Left hindlimb (tissue), 1 donor: ENCODE measurements at regions not wholly inside any gene's neighbourhood (a gene's known extent, or its start where the extent isn't known, plus 50 kb on each side); places are given as distances from the start of the nearest gene placed in this dataset.
"Not testable (repeated sequence)": the region's sequence is repeated elsewhere in the genome, so short reads cannot be mapped to it uniquely, and the experiment has no call there.

Source experiments
- DNase-seq: peaks from one replicate; pipeline ENCODE4 v3.0.0-alpha.2; 2018

DNA sequence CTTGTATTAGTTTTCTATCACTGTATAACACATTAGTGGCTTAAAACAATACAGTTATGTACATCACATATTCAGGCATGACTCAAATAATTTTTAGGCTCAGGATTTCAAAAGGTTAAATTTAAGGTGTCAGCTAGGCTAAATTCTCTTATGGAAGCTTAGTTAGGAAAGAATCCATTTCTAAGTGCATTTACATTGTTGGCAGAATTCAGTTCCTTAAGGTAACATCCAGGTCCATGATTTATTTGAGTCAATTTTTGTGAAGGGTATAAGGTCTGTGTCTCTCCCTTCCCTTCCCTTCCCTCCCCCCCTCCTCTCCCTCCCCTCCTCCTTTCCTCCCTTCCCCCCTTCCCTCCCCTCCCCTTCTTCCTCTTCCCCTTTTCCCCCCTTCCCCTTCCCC lies 399.0 kb upstream of the CNTN5 start:
- DNase-seq, result no peak

DNA sequence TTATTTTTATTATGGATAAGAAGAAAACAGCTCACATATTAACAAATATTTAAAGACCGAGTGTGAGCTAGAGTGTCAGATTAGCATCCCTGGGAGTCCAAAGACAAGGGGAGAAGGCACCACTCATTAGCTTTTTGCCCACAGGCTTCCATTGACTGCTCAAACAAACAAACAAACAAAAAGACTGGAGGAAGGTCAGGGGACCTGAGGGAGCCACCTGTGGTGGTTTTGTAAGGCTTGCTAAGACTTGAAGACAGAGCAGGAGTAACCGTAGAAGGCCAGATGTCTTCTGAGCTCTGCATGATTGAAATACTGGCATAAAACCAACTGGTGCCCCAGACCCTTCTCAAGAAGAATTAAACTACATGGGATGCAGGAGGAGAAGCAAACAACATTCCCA lies 395.2 kb upstream of the CNTN5 start:
- DNase-seq, result no peak

DNA sequence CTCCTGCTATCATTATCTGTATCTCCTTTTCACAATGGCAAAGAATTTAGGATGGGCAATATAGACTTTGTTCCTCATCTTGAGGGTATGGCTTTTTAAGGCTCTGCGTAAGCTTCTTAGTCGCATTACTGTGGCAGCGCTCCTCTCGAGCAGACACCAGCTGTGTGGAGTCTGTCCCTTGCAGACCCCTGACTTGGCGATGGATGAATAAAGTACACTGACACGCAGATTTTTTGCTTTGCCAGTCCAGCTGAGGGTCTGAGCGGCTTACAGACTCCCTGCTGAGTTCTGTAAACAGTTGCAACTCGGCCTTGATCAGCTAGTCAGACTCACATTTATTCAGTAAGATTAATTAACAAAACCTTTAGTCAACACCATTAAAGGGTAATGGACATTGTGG lies 390.0 kb upstream of the CNTN5 start:
- DNase-seq, result no peak

DNA sequence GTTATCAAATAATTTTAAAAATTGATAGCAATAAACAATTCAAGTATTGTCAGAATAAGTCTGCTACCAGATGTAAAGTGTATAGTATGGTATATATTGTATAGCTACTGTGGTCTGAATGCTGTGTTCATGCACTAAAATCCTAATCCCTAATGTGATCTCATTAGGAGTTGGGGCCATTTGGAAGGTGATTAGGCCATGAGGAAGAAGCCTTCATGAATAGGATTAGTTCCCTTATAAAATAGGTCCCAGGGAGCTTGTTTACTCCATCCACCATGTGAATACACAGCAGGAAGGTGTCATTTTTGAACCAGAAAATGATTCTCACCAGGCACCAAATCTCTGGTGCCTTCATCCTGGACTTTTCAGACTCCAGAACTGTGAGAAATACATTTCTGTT lies 363.0 kb upstream of the CNTN5 start:
- no peak for DNase-seq

DNA sequence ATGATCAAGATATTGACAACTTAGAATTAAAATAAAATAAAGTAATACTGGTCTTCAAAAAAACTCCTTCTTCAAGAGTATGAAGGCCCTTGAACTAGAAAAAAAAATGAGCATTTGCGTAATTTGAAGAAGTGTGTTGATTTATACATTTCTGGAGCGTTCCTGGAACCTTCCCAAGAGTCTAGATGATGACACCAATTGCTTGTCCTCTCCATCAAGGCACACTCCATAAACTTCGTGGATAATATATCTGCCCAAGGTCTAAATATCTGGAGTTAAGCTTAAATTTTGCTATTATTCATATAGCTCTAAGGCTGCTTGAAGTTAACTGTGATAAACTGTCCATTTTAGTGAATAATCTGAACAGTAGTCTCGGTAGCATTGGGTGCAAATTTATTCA lies 361.3 kb upstream of the CNTN5 start:
- DNase-seq, result no peak

DNA sequence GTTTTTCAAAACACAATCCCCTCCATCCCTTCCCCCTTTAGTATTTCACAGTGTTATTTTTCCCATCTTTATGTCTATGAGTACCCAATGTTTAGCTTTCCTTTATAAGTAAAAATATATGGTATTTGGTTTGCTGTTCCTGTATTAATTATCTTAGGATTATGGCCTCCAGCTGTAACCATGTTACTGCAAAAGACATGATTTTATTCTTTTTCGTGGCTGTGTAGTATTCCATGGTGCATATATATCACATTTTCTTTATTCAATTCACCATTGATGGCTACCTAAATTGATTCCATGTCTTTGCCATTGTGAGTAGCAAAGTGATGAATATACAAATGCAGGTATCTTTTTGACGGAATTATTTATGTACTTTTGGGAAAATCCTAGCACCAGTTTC lies 346.4 kb upstream of the CNTN5 start:
- DNase-seq, result no peak

DNA sequence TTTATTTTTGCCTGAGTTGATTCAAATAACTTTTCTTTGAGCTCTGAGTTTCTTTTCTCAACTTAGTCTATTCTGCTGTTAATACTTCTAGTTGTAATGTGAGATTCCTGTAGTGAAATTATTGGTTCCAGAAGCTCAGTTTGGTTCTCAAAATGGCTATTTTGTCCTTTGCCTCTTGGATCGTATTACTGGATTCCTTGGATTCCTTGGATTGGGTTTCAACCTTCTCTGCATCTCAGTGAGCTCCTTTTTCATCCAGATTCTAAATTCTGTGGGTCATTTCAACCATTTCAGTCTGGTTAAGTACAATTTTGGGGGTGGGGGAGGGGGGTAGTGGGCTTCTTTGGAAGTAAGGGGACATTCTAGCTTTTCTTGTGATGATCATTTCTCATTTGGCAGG lies 341.1 kb upstream of the CNTN5 start:
- no peak for DNase-seq

DNA sequence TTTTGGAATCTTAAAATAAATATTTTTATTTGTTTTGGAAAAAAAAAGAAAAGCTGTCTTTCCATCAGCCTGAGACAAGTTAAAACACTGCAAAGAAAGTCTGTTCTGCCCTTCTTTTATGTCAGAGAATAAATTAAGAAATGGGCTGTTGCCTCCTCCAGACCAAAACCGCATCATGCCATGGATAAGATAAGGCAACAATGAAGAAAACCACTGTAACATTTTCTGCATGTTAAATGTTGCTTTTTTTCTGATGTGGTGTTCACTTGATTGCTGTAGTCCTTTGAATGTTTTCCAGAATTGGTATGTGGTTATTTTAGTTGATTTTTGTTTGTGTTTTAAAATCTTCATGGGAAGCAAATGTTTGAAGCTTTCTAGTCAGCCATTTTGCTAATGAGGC lies 319.2 kb upstream of the CNTN5 start:
- DNase-seq, result no peak

DNA sequence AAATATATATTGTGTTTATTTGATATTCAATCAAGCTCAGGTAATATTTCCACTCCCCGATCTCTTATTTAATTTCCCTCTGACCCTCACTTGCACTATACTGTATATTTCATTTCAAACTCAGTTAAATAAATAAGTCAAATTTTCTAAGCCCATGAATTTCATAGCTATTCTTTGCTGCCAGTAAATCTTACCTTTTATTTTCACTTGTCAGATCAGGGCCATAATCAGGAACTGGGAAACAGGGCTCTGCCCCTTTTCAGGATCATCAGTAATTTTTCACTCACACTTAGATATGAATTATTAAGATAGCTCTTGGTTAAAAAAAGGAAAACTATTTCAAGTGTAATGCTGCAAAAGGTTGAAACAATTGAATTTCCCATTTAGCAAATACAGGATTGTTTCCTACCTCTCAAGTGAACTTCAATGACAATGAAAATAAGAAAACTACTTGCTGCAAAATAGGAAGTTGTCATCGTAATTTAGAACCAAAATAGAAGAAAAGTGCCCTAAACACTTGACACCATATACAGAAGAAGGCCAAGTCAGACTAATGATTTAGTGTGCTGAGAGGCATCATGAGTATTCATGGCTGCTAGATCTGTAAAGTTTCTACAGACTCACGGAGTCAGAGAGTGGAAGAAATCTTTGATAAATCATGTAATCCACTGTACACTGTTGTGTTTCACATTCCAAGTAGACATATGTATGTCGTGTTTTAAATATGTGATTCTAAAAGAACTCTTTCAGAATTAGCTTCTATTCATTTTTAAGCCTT lies 316.8 kb upstream of the CNTN5 start:
- DNase-seq, result no peak

DNA sequence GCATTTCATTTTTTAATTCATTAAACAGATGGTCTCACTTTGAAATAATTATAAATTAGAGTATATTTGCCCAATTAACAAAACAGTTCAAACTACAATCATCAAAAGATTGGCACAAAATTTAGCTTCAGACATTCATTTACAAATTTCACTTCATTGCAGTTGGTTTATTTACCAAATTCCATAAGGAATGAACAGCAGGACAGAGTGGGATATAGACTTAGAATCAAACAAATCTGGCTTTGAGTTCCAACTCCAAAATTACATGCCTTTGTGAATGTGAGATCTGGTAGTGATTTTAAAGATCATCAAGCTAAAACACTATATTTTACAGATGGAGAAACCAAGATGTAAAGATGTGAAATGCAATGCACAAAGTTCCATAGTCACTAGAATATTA lies 310.7 kb upstream of the CNTN5 start:
- DNase-seq, result no peak

DNA sequence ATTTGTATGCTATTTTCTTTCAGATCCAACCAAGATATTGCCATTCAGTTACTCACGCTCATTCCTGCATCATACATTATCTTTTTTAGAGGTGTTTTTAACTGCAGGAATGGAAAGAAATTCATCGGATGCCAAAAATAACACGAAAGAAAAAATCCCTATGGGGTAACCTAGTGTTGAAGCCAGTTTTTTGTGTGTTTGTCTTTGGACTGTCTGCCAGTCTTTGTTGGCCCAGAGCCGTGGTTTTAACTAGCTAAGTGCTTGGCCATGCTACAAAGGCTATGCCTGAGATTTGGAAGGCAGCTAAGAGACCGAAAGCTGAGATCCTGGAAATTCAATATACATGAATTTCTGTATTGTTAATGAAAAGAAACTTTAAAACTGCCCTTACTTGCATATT lies 309.8 kb upstream of the CNTN5 start:
- peak; percentile 50 for DNase-seq

DNA sequence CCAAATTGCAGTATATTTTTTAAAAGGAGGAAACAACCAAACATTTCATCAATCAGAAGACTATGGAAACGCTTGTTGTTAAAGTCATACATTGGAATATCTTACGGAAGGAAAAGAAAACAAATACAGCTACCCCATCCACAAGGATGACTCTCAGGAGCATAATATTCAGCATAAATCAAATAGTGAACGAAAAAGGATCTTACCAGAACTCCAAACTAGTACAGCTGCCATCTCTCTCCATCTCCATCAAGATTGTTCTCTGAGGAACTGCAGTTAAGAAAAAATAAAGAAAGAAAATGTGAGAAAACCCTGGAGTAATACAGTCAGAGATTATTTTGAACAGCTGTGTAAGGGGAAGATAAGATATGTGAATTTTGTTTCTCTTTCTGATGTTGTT lies 299.8 kb upstream of the CNTN5 start:
- no peak for DNase-seq

DNA sequence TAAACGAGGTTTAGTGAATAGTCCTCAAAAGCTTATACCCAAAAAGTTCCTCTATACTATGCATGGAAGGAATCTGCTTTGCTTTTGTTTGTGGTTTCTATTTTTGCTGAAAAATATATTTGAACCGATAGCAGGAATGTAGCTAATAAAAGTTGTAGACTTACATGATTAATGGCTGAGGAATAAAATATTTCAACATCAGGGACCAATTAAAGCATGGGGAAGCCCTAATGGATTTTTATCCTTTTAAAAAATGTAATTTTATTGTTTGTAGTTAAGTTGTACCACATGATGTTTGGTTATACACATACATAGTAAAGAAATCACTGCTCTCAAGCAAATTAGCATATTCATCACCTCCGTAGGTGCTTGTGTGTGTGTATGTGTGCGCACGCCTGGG lies 295.3 kb upstream of the CNTN5 start:
- DNase-seq, result no peak

DNA sequence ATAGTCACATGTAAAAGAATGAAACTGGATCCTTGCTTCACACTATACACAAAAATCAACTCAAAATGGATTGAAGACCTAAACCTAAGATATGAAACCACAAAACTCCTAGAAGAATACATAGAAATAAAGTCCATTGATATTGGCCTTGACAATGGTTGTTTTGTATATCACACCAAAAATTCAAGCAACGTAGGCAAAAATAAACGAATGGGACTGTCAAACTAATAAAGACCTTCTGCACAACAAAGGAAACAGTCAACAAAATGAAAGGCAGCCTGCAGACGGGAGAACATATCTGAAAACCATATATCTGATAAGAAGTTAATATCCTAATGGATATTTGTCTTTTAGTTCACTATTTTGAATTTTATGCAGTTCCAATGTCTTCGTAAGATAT lies 292.3 kb upstream of the CNTN5 start:
- DNase-seq, result no peak

DNA sequence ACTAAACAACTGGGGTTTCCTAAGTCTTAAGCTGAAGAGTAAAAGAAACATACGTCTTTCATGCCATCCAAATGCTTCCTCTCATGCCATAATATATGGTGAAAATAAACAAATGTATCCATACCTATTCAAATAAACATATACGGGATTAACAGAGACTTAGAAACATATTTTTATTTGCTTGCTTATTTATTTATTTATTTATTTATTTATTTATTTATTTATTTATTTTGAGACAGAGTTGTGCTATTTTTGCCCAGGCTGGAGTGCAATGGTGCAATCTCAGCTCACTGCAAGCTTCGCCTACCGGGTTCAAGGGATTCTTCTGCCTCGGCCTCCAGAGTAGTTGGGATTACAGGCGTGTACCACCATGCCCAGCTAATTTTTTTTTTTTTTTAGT lies 291.6 kb upstream of the CNTN5 start:
- DNase-seq, result no peak

DNA sequence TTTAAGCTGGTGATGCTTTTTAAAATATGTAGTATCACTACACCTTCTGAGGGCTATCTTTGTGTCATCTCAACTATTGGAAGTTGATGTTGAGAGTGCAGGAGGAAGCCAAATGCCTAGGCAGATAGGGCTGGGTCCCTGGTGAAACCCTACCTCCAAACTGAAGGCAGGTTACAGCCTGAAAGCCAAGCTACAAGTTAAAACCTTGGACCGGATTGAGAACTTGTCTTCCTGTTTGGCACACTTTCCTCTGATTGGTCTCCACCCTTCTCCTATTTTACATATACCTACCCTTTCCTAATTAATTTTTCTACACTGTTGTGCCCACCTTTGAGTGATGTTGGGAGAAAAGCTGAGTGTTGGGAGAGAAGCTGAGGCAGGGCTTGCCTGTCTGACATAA lies 287.8 kb upstream of the CNTN5 start:
- no peak for DNase-seq

DNA sequence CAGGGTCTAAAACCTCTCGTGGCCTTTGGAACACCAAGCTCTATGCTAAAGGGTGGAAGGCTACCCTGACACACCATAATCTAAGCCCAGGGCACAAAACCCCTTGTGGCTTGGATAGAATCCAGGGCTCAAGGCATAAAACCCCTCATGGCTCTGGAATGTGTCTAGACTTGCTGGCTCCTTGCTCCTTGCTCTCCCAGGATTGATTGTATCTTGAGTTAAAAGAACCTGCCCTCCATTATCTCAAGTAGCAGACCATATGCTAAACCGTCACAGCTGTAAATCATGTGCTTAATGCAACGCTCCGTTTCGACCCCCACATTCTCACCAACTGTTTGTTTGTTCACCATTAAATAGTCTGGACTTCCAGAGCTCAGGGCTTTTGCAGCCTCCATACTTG lies 287.4 kb upstream of the CNTN5 start:
- not testable (repeated sequence) for DNase-seq

DNA sequence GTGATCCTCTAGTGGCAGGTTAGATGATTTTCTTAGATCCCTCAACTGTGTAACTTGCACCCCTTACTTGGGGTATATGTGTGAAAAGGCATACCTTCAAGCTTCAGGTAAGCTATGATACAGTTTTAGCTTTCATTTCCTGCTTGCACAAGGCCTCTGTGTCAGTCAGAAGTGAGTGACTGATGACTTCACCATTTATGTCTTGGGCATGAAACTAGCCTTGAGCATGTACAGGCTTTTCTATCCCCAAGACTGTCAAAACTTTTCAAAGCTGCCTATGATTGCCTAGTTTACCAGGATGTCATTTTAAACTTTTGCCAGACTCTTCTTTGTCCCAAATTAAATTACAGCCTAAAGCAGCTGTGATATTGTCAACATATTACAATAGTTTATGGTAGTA lies 286.1 kb upstream of the CNTN5 start:
- no peak for DNase-seq

DNA sequence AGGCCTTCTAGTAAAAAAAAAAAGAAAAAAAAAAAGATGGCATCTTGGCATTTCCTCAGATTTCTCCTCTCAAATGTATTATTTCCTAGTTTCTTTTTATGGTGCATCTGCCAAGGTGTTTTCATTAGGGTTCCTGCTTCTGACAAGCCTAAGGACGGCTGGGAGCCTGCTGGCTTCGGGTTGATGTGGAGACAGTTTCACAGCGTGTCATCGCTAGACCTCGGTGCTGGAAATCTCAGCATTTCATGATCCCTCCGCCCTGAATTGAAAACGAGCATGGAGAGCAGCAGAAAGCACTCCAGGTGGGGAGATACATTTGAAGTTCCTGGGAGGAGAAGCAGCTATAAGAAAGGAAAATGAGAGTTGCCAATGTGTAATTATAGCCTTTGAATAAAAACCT lies 283.9 kb upstream of the CNTN5 start:
- DNase-seq, result no peak

DNA sequence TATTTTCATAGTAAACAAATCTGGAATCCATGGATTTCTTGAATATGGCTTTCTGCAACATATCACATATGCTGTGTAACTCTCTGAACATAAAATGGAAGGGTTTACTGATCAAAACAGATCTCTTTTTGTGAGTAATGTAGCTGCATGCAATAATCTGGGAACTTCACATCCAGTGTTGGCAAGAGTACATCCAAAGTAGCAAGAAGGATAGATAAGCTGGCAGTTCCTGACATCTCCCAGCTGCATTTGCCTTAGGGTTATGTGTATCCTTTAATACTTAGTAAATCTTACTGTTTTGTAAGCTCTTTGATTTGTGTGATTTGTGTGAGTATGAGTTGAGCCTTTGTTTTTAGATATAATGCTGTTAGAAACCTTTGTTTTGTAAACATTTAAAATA lies 280.4 kb upstream of the CNTN5 start:
- DNase-seq, result no peak

DNA sequence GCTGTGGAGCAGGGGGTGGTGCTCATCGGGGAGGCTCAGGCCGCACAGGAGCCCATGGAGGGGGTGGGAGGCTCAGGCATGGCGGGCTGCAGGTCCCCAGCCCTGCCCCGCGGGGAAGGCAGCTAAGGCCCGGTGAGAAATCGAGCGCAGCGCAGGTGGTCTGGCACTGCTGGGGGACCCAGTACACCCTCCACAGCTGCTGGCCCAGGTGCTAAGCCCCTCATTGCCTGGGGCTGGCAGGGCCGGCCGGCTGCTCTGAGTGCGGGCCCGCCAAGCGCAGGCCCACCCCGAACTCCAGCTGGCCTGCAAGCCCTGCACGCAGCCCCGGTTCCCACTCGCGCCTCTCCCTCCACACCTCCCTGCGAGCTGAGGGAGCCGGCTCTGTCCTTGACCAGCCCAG lies 257.3 kb upstream of the CNTN5 start:
- not testable (repeated sequence) for DNase-seq

DNA sequence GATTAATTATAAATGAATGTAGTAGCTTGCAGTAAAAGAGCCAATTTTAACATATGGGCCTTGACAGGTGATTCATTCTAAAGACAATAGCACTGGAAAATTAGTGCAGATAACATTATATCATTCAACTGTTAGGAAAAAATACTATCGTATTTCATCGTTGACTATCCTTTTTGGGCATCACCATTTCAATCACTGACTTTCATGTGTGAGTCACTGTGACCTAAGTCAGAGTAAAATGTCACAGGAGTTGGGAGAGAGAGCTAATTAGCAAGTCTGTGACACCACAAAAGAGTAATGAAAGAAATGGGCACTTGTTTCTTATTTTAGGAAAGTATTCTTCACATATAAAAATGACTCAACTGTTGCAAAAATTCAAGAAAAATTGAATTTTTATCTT lies 253.8 kb upstream of the CNTN5 start:
- no peak for DNase-seq

DNA sequence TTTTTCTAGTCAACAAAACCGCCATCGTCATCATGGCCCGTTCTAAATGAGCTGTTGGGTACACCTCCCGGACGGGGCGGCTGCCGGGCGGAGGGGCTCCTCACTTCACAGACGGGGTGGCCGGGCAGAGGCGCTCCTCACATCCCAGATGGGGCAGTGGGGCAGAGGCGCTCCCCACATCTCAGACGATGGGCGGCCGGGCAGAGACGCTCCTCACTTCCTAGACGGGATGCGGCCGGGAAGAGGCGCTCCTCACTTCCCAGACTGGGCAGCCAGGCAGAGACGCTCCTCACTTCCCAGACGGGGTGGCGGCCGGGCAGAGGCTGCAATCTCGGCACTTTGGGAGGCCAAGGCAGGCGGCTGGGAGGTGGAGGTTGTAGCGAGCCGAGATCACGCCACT lies 250.7 kb upstream of the CNTN5 start:
- DNase-seq, result not testable (repeated sequence)

DNA sequence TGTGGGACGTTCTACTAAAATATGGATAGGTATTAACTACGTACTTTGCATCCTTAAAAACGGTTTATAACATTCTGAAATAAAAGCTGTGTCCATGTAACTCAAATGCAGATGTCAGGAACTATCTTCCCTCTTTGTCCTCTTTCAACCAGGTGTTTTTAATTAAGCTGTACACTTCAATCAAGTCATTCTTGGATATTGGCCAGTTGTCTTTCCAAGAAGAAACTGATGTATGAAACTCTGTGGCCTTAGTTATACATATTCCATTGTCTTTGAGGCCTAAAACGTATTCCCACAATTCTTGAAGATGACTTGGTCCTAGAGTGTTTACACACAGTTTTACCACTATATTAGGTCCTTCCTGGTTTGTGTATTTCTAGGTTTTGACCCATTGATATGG lies 249.0 kb upstream of the CNTN5 start:
- no peak for DNase-seq

DNA sequence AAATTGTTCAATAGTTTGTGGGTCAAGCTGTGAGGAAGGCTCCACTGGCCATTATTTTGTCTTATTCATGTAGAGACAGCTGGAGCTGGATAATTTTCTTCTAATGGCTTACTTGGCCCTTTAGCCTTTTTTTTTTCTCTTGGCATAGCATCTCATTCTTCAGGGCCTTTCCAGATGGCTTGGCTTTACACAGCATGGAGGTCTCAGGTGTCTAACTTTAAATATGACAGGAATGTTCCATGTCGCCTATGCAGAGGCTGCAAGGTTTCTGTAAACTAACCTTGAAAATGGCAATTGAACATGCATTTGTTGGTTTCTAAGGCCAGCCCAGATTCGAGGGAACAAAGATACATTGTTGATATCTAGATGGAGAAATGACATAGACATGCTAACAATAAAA lies 247.9 kb upstream of the CNTN5 start:
- no peak for DNase-seq

DNA sequence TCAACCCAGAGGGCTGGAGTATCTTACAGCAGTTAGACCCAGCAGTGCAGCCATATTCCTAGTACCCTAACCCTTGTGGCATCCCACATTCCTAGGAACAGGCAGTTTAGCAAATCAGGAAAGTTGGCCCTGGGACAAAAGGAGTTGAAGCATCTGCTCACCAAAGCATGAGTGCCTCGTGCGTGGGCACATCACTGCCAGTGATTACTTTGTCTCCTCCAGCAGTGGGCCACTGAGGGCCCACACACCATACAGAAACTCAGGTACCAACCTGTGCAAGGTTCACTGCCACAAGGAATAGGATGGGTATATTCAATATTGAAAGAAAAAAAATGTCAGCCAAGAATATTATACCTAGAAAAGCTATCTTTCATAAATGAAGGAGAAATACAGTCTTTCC lies 227.5 kb upstream of the CNTN5 start:
- DNase-seq, result no peak
